ENCODE measurements at regions not wholly inside any gene's neighbourhood (a gene's known extent, or its start where the extent isn't known, plus 50 kb on each side); places are given as distances from the start of the nearest gene placed in this dataset.

DNA sequence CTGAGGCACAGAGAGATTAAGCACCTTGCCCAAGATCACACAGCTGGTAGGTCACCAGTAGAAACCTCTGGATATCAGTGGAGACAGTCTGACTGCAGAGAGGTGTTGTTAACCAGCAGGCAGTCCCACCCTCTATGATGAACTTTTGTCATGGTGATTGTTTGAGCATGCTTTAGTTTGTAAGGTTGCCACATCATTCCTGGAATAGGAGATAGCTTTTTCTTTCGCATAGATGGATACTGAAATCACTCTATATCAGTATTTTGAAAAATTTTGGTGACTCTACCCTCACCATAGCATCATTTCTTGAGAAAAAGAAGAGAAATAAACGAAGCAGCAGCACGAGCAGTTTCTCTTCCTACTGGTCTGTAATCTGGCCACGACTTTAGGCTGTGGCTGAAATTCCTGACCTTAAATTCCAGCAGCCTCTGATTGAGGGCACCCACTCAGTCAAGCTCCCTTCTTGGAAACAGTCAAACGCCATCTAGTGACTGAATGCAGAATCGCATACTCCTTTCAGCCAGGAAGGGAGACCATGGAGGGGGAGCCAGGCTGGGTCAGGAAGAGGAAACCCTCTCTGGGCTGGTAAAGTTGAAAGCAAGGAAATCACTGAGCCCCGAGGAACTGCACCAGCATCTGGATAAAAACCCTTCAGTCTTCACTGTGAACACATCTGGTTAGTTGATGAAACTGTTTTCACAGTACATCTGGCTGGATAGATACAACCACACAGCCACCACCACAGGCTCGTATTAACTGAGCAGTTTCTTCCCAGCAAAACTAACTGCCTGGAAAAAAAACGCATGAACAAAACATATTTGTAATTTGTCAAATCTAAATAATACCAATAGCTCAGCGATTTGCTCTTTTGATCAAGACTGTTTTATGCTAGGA, 108.5 kb upstream of the XYLT1 start:
- no peak for TF ChIP-seq EZH2 (IDR thresholded peaks at IDR 0.05)
- Histone ChIP-seq H3K36me3 (ENCODE audit: insufficient read depth, low read length) (no peaks in the 10 kb centered on the region), H3K27ac (no peak overlapping the region), H3K9ac (ENCODE audit: insufficient read length) (no peak overlapping the region), H3K4me3 (no peak overlapping the region), H3K9me3 (ENCODE audit: low read depth, low read length) (no peaks in the 10 kb centered on the region)
- DNase-seq (ENCODE audit: low read depth, low spot score): peak; percentile 5

DNA sequence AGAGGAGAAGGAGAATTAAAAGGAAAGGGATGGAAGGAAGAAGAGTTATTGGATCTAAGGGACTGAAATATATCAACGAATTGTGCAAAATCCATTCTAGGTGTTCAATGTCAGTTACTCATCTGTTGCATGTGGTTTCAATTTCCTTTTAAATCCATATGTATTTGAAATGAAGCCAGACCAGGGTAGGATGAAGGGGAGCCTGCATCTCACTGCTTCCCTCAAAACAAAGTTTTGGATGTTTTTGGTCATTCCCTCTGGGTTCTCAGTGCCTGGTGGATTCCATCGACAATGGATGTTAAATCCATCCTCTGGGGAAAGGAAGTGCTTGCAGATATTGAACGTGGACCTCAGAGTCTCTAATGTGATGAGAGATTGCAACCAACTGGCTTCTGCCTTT, 103.5 kb upstream of the XYLT1 start:
- H3K9me3 ChIP-seq (ENCODE audit: low read depth, low read length): no peaks in the 10 kb centered on the region
- DNase-seq (ENCODE audit: low read depth, low spot score): no peak
- H3K27ac ChIP-seq: no peak overlapping the region
- H3K4me3 ChIP-seq: no peak overlapping the region
- no peaks in the 10 kb centered on the region for H3K36me3 ChIP-seq (ENCODE audit: insufficient read depth, low read length)
- H3K9ac ChIP-seq (ENCODE audit: insufficient read length): no peak overlapping the region
- TF ChIP-seq EZH2 (IDR thresholded peaks at IDR 0.05): no peak

DNA sequence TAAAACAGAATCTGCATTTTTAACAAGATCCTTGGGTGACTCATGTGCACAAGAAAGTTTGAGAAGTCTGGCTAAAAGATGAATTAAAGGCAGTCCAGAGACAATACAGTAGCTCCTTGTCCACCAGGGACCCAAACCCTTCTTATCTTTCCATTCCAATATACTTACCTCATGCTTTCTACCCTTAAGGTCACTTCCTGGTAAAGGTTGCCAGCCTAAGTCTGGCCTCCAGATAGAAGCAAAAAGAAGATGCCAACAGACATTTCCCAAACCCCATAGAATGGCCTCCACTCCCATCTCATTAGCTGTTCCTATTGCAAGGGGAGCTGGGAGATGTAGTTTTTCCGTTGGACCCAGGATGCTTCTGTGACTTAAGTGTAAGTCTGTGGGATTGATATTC, 101.4 kb upstream of the XYLT1 start:
- DNase-seq (ENCODE audit: low read depth, low spot score): no peak
- Histone ChIP-seq H3K4me3 (no peak overlapping the region), H3K9ac (ENCODE audit: insufficient read length) (no peak overlapping the region), H3K36me3 (ENCODE audit: insufficient read depth, low read length) (no peaks in the 10 kb centered on the region), H3K9me3 (ENCODE audit: low read depth, low read length) (no peaks in the 10 kb centered on the region), H3K27ac (no peak overlapping the region)
- TF ChIP-seq POLR2AphosphoS5 (IDR thresholded peaks at IDR 0.05; ENCODE audit: borderline replicate concordance, low read depth, low read length): no peak
- no peak for TF ChIP-seq EZH2 (IDR thresholded peaks at IDR 0.05)
- no peak for TF ChIP-seq FOXP2 (optimal IDR thresholded peaks at IDR 0.05; ENCODE audit: control extremely low read depth, extremely low read length, insufficient read depth)

DNA sequence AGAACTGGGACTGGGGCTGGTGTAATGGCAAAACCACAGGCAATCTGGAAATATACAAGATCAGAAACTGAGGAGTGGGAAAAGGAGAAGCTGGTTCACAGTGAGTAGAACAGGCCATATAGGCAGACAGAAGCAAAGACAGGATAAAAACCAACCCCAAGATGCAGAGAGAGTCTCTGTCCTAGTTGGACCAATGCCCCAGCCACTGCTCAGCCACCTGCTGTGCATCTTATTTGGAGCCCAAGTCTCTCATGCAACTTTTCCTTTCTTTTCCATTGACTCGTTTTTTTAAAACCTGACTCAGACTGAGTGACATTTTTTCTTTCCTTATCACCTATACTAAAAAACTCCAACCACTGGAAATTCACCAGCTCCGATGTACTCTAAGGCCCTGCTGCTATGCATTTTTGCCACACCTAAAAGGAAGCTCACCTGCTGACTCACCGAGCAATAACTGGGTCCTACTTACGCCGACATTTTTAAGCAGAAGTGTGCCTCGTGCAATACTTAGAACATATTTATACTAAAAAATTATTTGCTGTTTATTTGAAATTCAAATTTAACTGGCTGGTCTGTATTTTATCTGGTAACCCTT, 100.8 kb upstream of the XYLT1 start:
- H3K4me3 ChIP-seq: no peak overlapping the region
- DNase-seq (ENCODE audit: low read depth, low spot score): no peak
- H3K27ac ChIP-seq: no peak overlapping the region
- H3K36me3 ChIP-seq (ENCODE audit: insufficient read depth, low read length): no peaks in the 10 kb centered on the region
- H3K9ac ChIP-seq (ENCODE audit: insufficient read length): no peak overlapping the region
- TF ChIP-seq POLR2AphosphoS5 (IDR thresholded peaks at IDR 0.05; ENCODE audit: borderline replicate concordance, low read depth, low read length): no peak
- no peaks in the 10 kb centered on the region for H3K9me3 ChIP-seq (ENCODE audit: low read depth, low read length)

DNA sequence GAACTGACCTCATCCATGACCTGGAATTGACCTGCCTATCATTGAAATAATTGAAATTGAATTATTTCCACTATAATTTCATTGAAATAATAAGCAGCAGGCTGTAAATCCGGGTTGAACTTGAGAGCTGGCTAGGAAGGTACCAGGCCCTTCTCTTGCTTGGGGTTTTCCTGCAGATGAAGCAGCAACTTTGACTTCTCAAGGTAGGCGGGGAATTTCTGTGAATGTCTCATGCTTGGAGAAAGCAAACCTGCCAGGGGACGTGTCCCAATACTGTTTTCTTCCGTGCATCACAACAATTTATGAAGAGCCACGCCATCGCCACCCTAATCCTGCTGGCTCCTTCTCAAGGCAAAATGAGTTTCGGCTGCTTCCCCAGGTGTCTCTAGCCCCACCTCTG, 97.5 kb upstream of the XYLT1 start:
- TF ChIP-seq POLR2AphosphoS5 (IDR thresholded peaks at IDR 0.05; ENCODE audit: borderline replicate concordance, low read depth, low read length) (no peak), FOXP2 (optimal IDR thresholded peaks at IDR 0.05; ENCODE audit: control extremely low read depth, extremely low read length, insufficient read depth) (no peak), EZH2 (IDR thresholded peaks at IDR 0.05) (no peak)
- no peak for DNase-seq (ENCODE audit: low read depth, low spot score)
- H3K36me3 ChIP-seq (ENCODE audit: insufficient read depth, low read length): no peaks in the 10 kb centered on the region
- no peak overlapping the region for H3K27ac ChIP-seq
- no peaks in the 10 kb centered on the region for H3K9me3 ChIP-seq (ENCODE audit: low read depth, low read length)
- no peak overlapping the region for H3K4me3 ChIP-seq
- no peak overlapping the region for H3K9ac ChIP-seq (ENCODE audit: insufficient read length)

DNA sequence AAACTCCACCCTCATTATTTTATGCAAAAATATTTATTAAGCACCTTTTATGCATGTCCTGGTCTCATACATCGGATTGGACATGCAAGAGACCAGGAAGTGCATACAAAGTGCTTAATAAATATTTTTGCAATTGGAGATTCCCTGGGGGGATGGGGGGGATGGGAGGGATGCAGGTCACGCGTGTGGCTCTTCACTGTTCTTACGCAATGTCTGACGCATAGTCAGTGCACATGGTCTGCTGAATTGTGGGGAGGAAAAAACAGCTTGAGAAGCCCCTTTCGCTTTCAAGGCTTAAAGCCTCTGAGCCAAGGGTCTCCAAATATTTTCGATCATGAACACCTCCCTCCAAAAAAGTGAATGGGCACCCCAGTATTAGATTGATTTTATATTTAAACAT, 96.7 kb upstream of the XYLT1 start:
- H3K9ac ChIP-seq (ENCODE audit: insufficient read length): no peak overlapping the region
- H3K36me3 ChIP-seq (ENCODE audit: insufficient read depth, low read length): no peaks in the 10 kb centered on the region
- no peaks in the 10 kb centered on the region for H3K9me3 ChIP-seq (ENCODE audit: low read depth, low read length)
- H3K27ac ChIP-seq: no peak overlapping the region
- TF ChIP-seq FOXP2 (optimal IDR thresholded peaks at IDR 0.05; ENCODE audit: control extremely low read depth, extremely low read length, insufficient read depth) (no peak), POLR2AphosphoS5 (IDR thresholded peaks at IDR 0.05; ENCODE audit: borderline replicate concordance, low read depth, low read length) (no peak), EZH2 (IDR thresholded peaks at IDR 0.05) (no peak)
- H3K4me3 ChIP-seq: no peak overlapping the region
- no peak for DNase-seq (ENCODE audit: low read depth, low spot score)

DNA sequence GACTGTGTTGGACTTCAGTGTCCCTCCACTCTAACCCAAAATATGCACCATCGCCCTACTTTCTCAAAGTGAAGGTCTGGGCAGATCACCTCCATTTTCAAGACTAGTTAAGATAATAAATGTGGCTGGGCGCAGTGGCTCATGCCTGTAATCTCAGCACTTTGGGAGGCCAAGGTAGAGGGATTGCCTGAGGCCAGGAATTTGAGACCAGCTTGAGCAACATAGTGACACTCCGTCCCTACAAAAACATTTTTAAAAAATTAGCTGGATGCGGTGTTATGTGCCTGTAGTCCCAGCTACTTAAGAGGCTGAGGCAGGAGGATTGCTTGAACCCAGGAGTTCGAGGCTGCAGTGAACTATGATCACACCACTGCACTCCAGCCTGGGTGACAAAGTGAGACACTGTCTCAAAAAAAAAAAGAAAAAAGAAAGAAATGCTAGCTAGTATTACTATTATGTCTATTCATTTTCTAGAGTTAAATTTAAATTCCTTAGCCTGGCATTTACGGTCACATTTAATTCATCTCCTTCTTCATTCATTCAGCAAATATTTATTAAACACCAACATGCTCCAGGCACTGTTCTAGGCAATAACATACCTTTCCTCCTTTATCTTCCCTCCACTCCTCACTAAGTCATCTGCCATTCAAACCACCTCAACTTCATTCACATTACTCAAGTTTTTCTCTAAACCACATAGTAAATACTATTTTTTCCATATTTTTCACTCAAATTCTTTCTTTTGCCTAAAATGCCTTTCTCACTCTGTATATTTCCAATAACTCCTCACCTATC, 96.1 kb upstream of the XYLT1 start:
- DNase-seq (ENCODE audit: low read depth, low spot score): no peak
- Histone ChIP-seq H3K9me3 (ENCODE audit: low read depth, low read length) (no peaks in the 10 kb centered on the region), H3K4me3 (no peak overlapping the region), H3K9ac (ENCODE audit: insufficient read length) (no peak overlapping the region), H3K36me3 (ENCODE audit: insufficient read depth, low read length) (no peaks in the 10 kb centered on the region), H3K27ac (no peak overlapping the region)
- no peak for TF ChIP-seq POLR2AphosphoS5 (IDR thresholded peaks at IDR 0.05; ENCODE audit: borderline replicate concordance, low read depth, low read length)
- no peak for TF ChIP-seq FOXP2 (optimal IDR thresholded peaks at IDR 0.05; ENCODE audit: control extremely low read depth, extremely low read length, insufficient read depth)
- TF ChIP-seq EZH2 (IDR thresholded peaks at IDR 0.05): no peak

DNA sequence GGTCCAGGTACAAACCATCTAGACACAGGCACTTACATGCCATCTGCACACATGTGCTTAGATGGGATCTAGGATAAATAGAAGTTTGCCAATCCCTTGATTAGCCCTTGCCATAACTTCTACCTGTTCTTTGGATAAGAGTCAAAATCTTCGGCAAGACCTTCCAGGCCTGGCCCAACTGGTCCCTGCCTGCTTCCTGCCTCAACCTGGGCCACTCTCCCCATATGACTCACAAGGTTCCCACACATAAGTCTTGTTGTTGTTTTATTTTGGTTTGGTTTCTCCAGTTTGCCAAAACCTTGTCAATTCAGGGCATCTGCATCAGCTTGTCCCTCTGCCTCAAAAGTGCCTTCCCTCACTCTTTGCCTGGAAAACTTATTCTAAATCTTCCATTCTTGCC, 95.3 kb upstream of the XYLT1 start:
- H3K27ac ChIP-seq: no peak overlapping the region
- H3K36me3 ChIP-seq (ENCODE audit: insufficient read depth, low read length): no peaks in the 10 kb centered on the region
- no peak overlapping the region for H3K4me3 ChIP-seq
- DNase-seq (ENCODE audit: low read depth, low spot score): no peak
- TF ChIP-seq EZH2 (IDR thresholded peaks at IDR 0.05) (no peak), POLR2AphosphoS5 (IDR thresholded peaks at IDR 0.05; ENCODE audit: borderline replicate concordance, low read depth, low read length) (no peak), FOXP2 (optimal IDR thresholded peaks at IDR 0.05; ENCODE audit: control extremely low read depth, extremely low read length, insufficient read depth) (no peak)
- no peak overlapping the region for H3K9ac ChIP-seq (ENCODE audit: insufficient read length)
- H3K9me3 ChIP-seq (ENCODE audit: low read depth, low read length): no peaks in the 10 kb centered on the region

Data from SK-N-MC (cell line).